ENCODE measurements at regions not wholly inside any gene's neighbourhood (a gene's known extent, or its start where the extent isn't known, plus 50 kb on each side); places are given as distances from the start of the nearest gene placed in this dataset.

DNA sequence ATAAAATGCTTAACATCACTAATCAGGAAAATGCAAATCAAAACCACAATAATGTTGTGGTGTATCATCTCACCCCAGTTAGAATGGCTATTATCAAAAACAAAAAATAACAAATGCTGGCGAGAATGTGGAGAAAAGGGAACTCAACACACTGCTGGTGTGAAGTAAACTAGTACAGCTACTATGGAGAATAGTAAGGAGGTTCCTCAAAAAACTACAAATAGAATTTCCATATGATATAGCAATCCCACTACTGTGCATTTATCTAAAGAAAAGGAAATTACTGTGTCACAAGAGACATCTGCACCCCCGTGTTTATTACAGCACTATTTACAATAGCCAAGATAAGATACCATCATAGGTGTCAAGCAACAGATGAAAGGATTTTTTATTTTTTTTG is 214.5 kb upstream of the RASA1 start:
- TF ChIP-seq, protein P1, sequence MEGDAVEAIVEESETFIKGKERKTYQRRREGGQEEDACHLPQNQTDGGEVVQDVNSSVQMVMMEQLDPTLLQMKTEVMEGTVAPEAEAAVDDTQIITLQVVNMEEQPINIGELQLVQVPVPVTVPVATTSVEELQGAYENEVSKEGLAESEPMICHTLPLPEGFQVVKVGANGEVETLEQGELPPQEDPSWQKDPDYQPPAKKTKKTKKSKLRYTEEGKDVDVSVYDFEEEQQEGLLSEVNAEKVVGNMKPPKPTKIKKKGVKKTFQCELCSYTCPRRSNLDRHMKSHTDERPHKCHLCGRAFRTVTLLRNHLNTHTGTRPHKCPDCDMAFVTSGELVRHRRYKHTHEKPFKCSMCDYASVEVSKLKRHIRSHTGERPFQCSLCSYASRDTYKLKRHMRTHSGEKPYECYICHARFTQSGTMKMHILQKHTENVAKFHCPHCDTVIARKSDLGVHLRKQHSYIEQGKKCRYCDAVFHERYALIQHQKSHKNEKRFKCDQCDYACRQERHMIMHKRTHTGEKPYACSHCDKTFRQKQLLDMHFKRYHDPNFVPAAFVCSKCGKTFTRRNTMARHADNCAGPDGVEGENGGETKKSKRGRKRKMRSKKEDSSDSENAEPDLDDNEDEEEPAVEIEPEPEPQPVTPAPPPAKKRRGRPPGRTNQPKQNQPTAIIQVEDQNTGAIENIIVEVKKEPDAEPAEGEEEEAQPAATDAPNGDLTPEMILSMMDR (IDR thresholded peaks at IDR 0.05; ENCODE audit: low read depth, low read length, poor library complexity, severe bottlenecking): no peak
- TF ChIP-seq EZH2phosphoT487 (IDR thresholded peaks at IDR 0.05; ENCODE audit: borderline replicate concordance, low read length): no peak
